ENCODE measurements at regions not wholly inside any gene's neighbourhood (a gene's known extent, or its start where the extent isn't known, plus 50 kb on each side); places are given as distances from the start of the nearest gene placed in this dataset.

GRCh38 chr13:80012251-80012650, 328.7 kb downstream of the SPRY2 start:
- no peak overlapping the region for H3K4me3 ChIP-seq (ENCODE audit: low read depth, low read length)
- no peak for DNase-seq (ENCODE audit: low read depth)
- TF ChIP-seq CTCF (IDR thresholded peaks at IDR 0.05; ENCODE audit: control insufficient read depth, extremely low read depth, insufficient read depth): no peak

GRCh38 chr13:80011448-80012212, 329.3 kb downstream of the SPRY2 start:
- TF ChIP-seq CTCF (IDR thresholded peaks at IDR 0.05; ENCODE audit: control insufficient read depth, extremely low read depth, insufficient read depth): no peak
- no peak overlapping the region for H3K4me3 ChIP-seq (ENCODE audit: low read depth, low read length)
- no peak for DNase-seq (ENCODE audit: low read depth)

DNA sequence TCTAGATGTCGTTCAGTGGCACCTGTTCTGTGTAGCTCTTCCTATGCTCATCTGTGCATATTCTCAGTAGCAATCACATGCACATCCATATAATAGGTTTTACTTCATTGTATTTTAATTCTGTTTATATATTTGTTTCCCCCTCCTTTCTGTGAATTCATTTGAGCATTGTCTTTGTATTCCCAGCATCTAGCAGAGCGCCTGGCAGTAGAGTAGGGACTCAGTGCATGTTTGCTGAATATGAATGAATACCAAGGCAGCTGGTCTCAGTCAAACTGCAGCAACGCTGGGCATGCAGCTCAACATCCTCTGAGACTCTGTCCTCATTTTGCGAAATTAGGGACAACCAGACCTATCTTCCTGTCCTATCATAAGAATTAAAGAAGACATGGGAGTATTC, 330.1 kb downstream of the SPRY2 start:
- no peak for TF ChIP-seq CTCF (IDR thresholded peaks at IDR 0.05; ENCODE audit: control insufficient read depth, extremely low read depth, insufficient read depth)
- no peak for DNase-seq (ENCODE audit: low read depth)
- H3K4me3 ChIP-seq (ENCODE audit: low read depth, low read length): no peak overlapping the region

GRCh38 chr13:80010286-80010831, 330.6 kb downstream of the SPRY2 start:
- H3K4me3 ChIP-seq (ENCODE audit: low read depth, low read length): no peak overlapping the region
- DNase-seq (ENCODE audit: low read depth): no peak
- no peak for TF ChIP-seq CTCF (IDR thresholded peaks at IDR 0.05; ENCODE audit: control insufficient read depth, extremely low read depth, insufficient read depth)

DNA sequence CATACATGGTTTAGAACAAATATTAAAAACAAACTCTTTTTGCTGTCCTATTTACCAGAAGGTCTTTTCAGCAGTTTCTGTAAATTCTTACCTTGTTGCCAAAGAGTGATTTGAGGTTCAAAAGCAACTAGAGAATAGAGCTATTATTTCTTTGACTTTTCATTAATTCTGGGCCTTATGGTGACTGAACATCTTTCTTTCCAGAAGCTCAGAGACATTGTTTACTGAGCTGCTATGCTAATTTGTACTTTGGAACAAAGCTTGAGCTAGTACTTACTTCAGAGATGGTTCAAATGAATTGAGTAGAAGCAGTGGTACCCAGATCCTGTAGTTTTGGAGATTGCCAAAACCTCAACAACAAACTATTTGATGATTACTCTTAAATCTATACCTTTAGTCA, 331.2 kb downstream of the SPRY2 start:
- no peak overlapping the region for H3K4me3 ChIP-seq (ENCODE audit: low read depth, low read length)
- TF ChIP-seq CTCF (IDR thresholded peaks at IDR 0.05; ENCODE audit: control insufficient read depth, extremely low read depth, insufficient read depth): no peak
- DNase-seq (ENCODE audit: low read depth): no peak

GRCh38 chr13:80006940-80007339, 334.0 kb downstream of the SPRY2 start:
- no peak for TF ChIP-seq CTCF (IDR thresholded peaks at IDR 0.05; ENCODE audit: control insufficient read depth, extremely low read depth, insufficient read depth)
- H3K4me3 ChIP-seq (ENCODE audit: low read depth, low read length): no peak overlapping the region
- DNase-seq (ENCODE audit: low read depth): no peak

- no peak for TF ChIP-seq CTCF (IDR thresholded peaks at IDR 0.05; ENCODE audit: control insufficient read depth, extremely low read depth, insufficient read depth)
- no peak for DNase-seq (ENCODE audit: low read depth)
- no peak overlapping the region for H3K4me3 ChIP-seq (ENCODE audit: low read depth, low read length)
Observed at GRCh38 chr13:80001510-80001842, 339.4 kb downstream of the SPRY2 start.

Data from LNCaP clone FGC (cell line).